Activated CD4-positive, alpha-beta T cell treated with anti-CD3 and anti-CD28 coated beads for 1 hour (primary cell): ENCODE measurements at regions not wholly inside any gene's neighbourhood (a gene's known extent, or its start where the extent isn't known, plus 50 kb on each side); places are given as distances from the start of the nearest gene placed in this dataset.
"Not testable (repeated sequence)": the region's sequence is repeated elsewhere in the genome, so short reads cannot be mapped to it uniquely, and the experiment has no call there.

Experiments
- DNase-seq: peaks from one replicate; pipeline ENCODE4 v3.0.0-alpha.2; 2020

- no peak for DNase-seq
These were observed 407.5 kb downstream of the RNF144A start for GRCh38 chr2:7324706-7325105.

- DNase-seq = no peak
These were observed 408.0 kb downstream of the RNF144A start for GRCh38 chr2:7325186-7325585.

- no peak for DNase-seq
These were observed 412.3 kb downstream of the RNF144A start for GRCh38 chr2:7329465-7329864.

- DNase-seq = no peak
These were observed 416.1 kb downstream of the RNF144A start for GRCh38 chr2:7333189-7333765.

- DNase-seq = no peak
These were observed 416.8 kb downstream of the RNF144A start for GRCh38 chr2:7333960-7334493.

- DNase-seq = no peak
These were observed 421.7 kb downstream of the RNF144A start for GRCh38 chr2:7338961-7339360.

GRCh38 chr2:7346336-7346735, 429.1 kb downstream of the RNF144A start:
- DNase-seq = no peak

- DNase-seq = no peak
These were observed 431.5 kb downstream of the RNF144A start for GRCh38 chr2:7348761-7349160.

GRCh38 chr2:7352191-7352590, 435.0 kb downstream of the RNF144A start:
- DNase-seq = no peak

GRCh38 chr2:7353571-7353970, 436.4 kb downstream of the RNF144A start:
- DNase-seq = no peak

GRCh38 chr2:7355781-7356180, 438.6 kb downstream of the RNF144A start:
- no peak for DNase-seq

- DNase-seq = no peak
These were observed 439.8 kb downstream of the RNF144A start for GRCh38 chr2:7356909-7357584.

- DNase-seq = no peak
These were observed 440.8 kb downstream of the RNF144A start for GRCh38 chr2:7357993-7358392.

GRCh38 chr2:7358865-7359447, 441.7 kb downstream of the RNF144A start:
- no peak for DNase-seq

GRCh38 chr2:7363906-7364305, 446.7 kb downstream of the RNF144A start:
- DNase-seq = no peak

- no peak for DNase-seq
These were observed 451.0 kb downstream of the RNF144A start for GRCh38 chr2:7368211-7368610.

GRCh38 chr2:7373156-7373555, 455.9 kb downstream of the RNF144A start:
- DNase-seq = no peak

GRCh38 chr2:7375901-7376300, 458.7 kb downstream of the RNF144A start:
- DNase-seq = no peak

- DNase-seq = no peak
These were observed 460.8 kb downstream of the RNF144A start for GRCh38 chr2:7377916-7378569.

- no peak for DNase-seq
These were observed 461.4 kb downstream of the RNF144A start for GRCh38 chr2:7378591-7378990.

- no peak for DNase-seq
These were observed 462.6 kb downstream of the RNF144A start for GRCh38 chr2:7379799-7380198.

- no peak for DNase-seq
These were observed 467.6 kb downstream of the RNF144A start for GRCh38 chr2:7384773-7385349.

GRCh38 chr2:7390311-7390710, 473.1 kb downstream of the RNF144A start:
- not testable (repeated sequence) for DNase-seq
